Calu3 (cell line): ENCODE measurements at regions not wholly inside any gene's neighbourhood (a gene's known extent, or its start where the extent isn't known, plus 50 kb on each side); places are given as distances from the start of the nearest gene placed in this dataset.
"Not testable (repeated sequence)": the region's sequence is repeated elsewhere in the genome, so short reads cannot be mapped to it uniquely, and the experiment has no call there.

ENCODE experiments used
- BruUV-seq: library from RNA; stranded (reverse); fragments of 400-500 nt; replicated peaks from 2 replicates; lab custom pipeline; 2021; lab: Mats Ljungman, UMichigan
- CTCF ChIA-PET: fragments of 300-600 bp; sonication (Branson Sonifier 250); formaldehyde crosslinking; loops from one replicate; lab custom pipeline; 2022; ENCODE audit warnings: antibody characterized with exemption; lab: Charles Lee
- DNase-seq: peaks from one replicate; pipeline ENCODE4 v3.0.0; 2022
- H3K27ac Mint-ChIP-seq: one replicate; pipeline ENCODE4 v1.8.0; 2022; ENCODE audit warnings: mixed read lengths; ENCODE audit not compliant: unreplicated experiment
- H3K27me3 Mint-ChIP-seq: one replicate; pipeline ENCODE4 v1.8.0; 2022; ENCODE audit warnings: mixed read lengths; ENCODE audit not compliant: unreplicated experiment
- H3K36me3 Mint-ChIP-seq: one replicate; pipeline ENCODE4 v1.8.0; 2022; ENCODE audit warnings: mild to moderate bottlenecking, moderate library complexity, mixed read lengths; ENCODE audit not compliant: insufficient read depth, unreplicated experiment
- H3K4me1 Mint-ChIP-seq: one replicate; pipeline ENCODE4 v1.8.0; 2022; ENCODE audit warnings: mild to moderate bottlenecking, low read depth, mixed read lengths; ENCODE audit not compliant: unreplicated experiment
- H3K4me3 Mint-ChIP-seq: one replicate; pipeline ENCODE4 v1.8.0; 2022; ENCODE audit warnings: mild to moderate bottlenecking, low read depth, moderate library complexity, mixed read lengths; ENCODE audit not compliant: unreplicated experiment
- H3K9me3 Mint-ChIP-seq: one replicate; pipeline ENCODE4 v1.8.0; 2022; ENCODE audit warnings: low read depth, mixed read lengths; ENCODE audit not compliant: unreplicated experiment
- intact Hi-C: fragments of 100-400 bp; cut with micrococcal nuclease; formaldehyde crosslinking; loops from one replicate; pipeline ENCODE4 v1.10.0; 2022; ENCODE audit not compliant: unreplicated experiment
- TF ChIP-seq, protein P1 (sequence below): fragments of 200-600 bp; IDR thresholded peaks from one replicate; pipeline ENCODE4 v1.8.0; 2022; ENCODE audit warnings: antibody characterized with exemption; ENCODE audit not compliant: unreplicated experiment

DNA sequence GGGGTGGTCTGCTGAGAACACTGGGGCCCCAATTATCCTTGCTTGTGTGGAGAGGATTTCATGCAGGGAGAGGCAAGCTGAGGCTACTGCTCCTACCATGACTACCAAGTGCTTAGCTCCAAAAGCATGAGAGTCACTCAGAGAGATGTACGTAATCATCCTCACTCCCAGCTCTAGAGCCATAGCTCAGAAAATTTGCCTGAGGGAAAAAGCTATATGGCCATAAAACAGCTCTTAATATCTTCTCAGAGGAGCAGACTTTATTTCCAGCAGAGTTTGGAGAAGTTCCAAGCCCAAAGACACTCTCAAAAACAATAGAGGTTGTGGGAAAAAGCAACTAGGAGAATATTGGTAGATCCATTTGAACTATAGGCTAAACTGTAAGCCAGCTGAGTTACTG, 106.4 kb upstream of the PBX1 start:
- BruUV-seq: no TSS peak
- no peaks in the 10 kb centered on the region for H3K27me3 Mint-ChIP-seq
- H3K36me3 Mint-ChIP-seq: no peaks in the 10 kb centered on the region
- H3K27ac Mint-ChIP-seq: no peak overlapping the region
- no peak for DNase-seq
- H3K4me3 Mint-ChIP-seq: no peak overlapping the region
- no peaks in the 10 kb centered on the region for H3K4me1 Mint-ChIP-seq
- intact Hi-C loops: no loop called here
- TF ChIP-seq, protein P1, sequence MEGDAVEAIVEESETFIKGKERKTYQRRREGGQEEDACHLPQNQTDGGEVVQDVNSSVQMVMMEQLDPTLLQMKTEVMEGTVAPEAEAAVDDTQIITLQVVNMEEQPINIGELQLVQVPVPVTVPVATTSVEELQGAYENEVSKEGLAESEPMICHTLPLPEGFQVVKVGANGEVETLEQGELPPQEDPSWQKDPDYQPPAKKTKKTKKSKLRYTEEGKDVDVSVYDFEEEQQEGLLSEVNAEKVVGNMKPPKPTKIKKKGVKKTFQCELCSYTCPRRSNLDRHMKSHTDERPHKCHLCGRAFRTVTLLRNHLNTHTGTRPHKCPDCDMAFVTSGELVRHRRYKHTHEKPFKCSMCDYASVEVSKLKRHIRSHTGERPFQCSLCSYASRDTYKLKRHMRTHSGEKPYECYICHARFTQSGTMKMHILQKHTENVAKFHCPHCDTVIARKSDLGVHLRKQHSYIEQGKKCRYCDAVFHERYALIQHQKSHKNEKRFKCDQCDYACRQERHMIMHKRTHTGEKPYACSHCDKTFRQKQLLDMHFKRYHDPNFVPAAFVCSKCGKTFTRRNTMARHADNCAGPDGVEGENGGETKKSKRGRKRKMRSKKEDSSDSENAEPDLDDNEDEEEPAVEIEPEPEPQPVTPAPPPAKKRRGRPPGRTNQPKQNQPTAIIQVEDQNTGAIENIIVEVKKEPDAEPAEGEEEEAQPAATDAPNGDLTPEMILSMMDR: no peak
- H3K9me3 Mint-ChIP-seq: peaks cover 5% of the 10 kb centered on the region
- CTCF ChIA-PET: interaction anchor here (0.7 kb wide), 1 partner anchor 364 kb away, joined by 3 read pairs; no protein-coding TSS in a partner anchor

DNA sequence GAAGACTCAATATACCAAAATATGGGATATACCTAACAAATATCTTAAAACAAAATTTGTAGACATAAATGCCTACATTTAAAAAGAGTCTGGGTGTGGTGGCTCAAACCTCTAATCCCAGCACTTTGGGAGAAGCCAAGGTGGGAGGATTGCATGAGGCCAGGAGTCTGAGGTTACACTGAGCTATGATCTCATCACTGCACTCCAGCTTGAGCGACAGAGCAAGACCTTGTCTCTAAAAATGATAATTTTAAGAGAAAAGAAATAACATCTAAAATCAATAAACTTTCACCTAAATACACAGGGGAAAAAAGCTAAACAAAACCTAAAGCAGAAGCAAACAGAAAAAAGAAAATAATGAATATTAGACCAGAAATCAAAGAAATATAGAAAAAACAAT, 102.7 kb upstream of the PBX1 start:
- H3K9me3 Mint-ChIP-seq: peaks cover 5% of the 10 kb centered on the region
- H3K27ac Mint-ChIP-seq: no peak overlapping the region
- no peaks in the 10 kb centered on the region for H3K4me1 Mint-ChIP-seq
- H3K27me3 Mint-ChIP-seq: no peaks in the 10 kb centered on the region
- BruUV-seq: no TSS peak
- no peak overlapping the region for H3K4me3 Mint-ChIP-seq
- intact Hi-C loops: no loop called here
- no peak for DNase-seq
- no peaks in the 10 kb centered on the region for H3K36me3 Mint-ChIP-seq
- TF ChIP-seq, protein P1: no peak
- CTCF ChIA-PET: no interaction called here

DNA sequence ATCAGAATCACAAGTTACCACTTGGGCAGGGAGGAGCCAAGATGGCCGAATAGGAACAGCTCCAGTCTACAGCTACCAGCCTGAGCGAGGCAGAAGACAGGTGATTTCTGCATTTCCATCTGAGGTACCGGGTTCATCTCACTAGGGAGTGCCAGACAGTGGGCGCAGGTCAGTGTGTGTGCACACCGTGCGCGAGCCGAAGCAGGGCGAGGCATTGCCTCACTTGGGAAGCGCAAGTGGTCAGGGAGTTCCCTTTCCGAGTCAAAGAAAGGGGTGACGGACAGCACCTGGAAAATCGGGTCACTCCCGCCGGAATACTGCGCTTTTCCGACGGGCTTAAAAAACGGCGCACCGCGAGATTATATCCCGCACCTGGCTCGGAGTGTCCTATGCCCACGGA, 99.8 kb upstream of the PBX1 start:
- H3K27me3 Mint-ChIP-seq, CTCF ChIA-PET, BruUV-seq, DNase-seq, H3K27ac Mint-ChIP-seq, intact Hi-C loops, H3K4me1 Mint-ChIP-seq, H3K9me3 Mint-ChIP-seq, H3K4me3 Mint-ChIP-seq, H3K36me3 Mint-ChIP-seq: not testable (repeated sequence)

DNA sequence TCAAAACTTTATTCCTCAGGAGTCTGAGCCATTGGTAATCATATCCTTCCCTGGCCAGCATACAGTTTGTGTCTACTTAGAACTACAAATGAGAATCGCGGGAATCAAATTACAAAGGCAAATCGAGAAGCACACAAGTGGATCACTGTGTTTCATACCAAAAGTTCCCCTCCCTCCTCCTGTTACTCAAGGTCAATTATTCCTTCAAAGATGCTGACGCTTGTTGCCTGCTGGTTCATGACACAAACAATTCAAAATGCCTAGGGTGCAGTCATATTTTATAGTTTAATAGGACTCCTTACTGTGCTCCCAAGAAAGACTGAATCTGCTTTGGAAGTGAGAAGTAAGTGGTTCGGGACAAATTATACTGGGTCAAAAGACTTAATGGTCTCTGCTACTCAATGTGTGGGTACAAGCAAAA, 93.0 kb upstream of the PBX1 start:
- H3K36me3 Mint-ChIP-seq: no peaks in the 10 kb centered on the region
- DNase-seq: no peak
- peaks cover 1% of the 10 kb centered on the region for H3K27me3 Mint-ChIP-seq
- CTCF ChIA-PET: no interaction called here
- no peak overlapping the region for H3K4me3 Mint-ChIP-seq
- H3K9me3 Mint-ChIP-seq: peaks cover 6% of the 10 kb centered on the region
- no peaks in the 10 kb centered on the region for H3K4me1 Mint-ChIP-seq
- TF ChIP-seq, protein P1: no peak
- intact Hi-C loops: no loop called here
- BruUV-seq: no TSS peak
- no peak overlapping the region for H3K27ac Mint-ChIP-seq

DNA sequence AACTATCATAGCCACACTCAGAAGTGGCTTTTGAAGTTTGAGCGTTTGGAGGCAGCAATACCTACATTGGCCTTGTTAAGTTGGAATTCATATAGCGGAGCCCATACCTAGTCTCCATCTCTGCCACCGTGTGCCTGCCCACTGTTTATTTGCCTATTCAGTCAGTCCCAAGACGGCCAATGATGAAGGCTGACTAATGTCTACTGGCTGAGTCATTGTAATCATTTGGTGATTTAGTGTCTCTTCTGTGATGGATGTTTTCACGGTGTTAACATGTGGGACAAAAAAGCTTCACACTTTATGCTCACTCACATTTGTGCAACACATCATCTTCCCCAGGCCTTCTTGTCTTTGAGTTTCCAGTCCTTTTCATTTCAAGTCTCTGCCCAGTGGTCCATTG, 92.6 kb upstream of the PBX1 start:
- Mint-ChIP-seq H3K4me3 (no peak overlapping the region), H3K4me1 (no peaks in the 10 kb centered on the region), H3K9me3 (peaks cover 6% of the 10 kb centered on the region), H3K27ac (no peak overlapping the region), H3K27me3 (peaks cover 6% of the 10 kb centered on the region), H3K36me3 (no peaks in the 10 kb centered on the region)
- TF ChIP-seq, protein P1: no peak
- CTCF ChIA-PET: no interaction called here
- intact Hi-C loops: no loop called here
- BruUV-seq: no TSS peak
- no peak for DNase-seq
